DMS53 (cell line): ENCODE measurements at regions not wholly inside any gene's neighbourhood (a gene's known extent, or its start where the extent isn't known, plus 50 kb on each side); places are given as distances from the start of the nearest gene placed in this dataset.
A peak's percentile ranks its signal among the peaks of the same experiment; 100 is the strongest.
"Not testable (repeated sequence)": the region's sequence is repeated elsewhere in the genome, so short reads cannot be mapped to it uniquely, and the experiment has no call there.

ENCODE experiments used
- DNase-seq: peaks from one replicate; lab custom pipeline; 2025; lab: John Stamatoyannopoulos, UW

- no peak for DNase-seq
These were observed 199.1 kb upstream of the CXorf66 start for GRCh38 chrX:140164391-140164790.

GRCh38 chrX:140163371-140164159 is 198.2 kb upstream of the CXorf66 start:
- DNase-seq: no peak

DNA sequence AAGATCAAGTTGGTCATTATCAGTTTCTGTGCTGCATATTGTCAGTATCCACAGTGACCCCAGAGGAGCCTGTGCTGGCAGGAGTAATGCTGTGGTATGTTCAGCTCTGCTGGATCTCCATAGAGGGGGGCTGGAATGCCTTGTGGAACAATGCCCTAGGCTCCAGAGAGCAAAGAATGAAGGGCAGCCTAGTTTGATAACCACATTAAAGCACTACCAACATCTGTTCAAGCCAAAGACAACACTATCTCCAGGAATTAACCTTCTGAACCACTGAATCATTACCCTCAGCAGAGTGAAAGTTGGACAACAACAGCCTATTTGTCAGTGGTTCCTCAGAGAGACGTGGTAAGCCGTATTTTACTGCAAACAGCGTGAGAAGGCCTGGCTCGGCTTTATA is 192.3 kb upstream of the CXorf66 start:
- no peak for DNase-seq

- DNase-seq: no peak
These were observed 191.8 kb upstream of the CXorf66 start for GRCh38 chrX:140157143-140157542.

DNA sequence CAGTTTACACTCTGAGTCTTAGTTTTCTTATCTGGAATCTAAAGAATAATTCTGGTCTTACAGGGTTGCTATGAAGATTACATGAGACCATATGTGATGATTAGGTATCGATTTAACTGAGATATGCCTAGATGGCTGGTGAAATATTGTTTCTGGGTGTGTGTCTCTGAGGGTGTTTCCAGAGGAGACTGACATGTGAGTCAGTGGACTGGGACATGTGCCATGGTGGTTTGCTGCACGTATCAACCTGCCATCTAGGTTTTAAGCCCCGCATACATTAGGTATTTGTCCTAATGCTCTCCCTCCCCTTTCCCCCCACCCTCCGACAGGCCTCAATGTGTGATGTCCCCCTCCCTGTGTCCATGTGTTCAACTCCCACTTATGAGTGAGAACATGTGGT is 186.0 kb upstream of the CXorf66 start:
- DNase-seq: no peak

DNA sequence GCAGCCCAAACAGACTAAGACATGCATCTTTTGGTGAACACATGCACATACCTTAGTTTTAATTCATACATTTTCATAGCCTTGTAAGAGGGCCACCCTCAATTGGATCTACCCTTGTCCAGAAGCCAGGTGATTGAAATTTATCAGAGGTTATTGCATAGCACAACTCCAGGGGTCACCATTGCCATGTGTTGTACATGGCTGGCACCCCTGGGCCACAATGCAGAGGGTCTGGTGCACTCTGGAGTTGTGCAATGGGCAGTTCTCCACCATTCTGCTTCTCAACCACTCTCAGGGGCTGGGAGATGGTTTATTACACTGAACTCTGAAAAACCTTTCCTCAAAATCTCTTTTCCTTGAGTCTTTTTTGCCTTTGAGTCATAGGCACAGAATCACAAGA is 184.4 kb upstream of the CXorf66 start:
- DNase-seq: peak; percentile 16

GRCh38 chrX:140141444-140142029 is 176.2 kb upstream of the CXorf66 start:
- DNase-seq: peak; percentile 62

DNA sequence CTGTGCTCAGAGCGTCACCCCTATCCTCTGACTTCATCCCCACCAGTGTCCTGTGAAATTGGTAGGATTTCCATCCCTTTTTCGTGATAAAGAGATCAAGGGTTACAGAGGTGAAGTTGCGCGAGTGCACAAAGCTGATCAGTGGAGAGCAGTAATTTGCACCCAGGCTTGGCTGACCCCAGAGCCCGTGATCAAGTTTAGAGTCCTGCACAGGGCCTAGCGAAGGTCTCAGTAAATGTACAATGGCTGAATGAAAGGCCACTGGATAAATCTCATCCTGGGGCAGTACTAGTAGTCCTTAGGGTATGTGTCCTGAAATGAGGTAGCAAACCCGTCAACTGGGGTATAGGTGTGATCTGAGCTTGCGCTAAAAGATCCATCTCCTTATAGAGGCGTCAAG is 173.2 kb upstream of the CXorf66 start:
- not testable (repeated sequence) for DNase-seq

GRCh38 chrX:140138065-140138464 is 172.7 kb upstream of the CXorf66 start:
- DNase-seq: not testable (repeated sequence)

DNA sequence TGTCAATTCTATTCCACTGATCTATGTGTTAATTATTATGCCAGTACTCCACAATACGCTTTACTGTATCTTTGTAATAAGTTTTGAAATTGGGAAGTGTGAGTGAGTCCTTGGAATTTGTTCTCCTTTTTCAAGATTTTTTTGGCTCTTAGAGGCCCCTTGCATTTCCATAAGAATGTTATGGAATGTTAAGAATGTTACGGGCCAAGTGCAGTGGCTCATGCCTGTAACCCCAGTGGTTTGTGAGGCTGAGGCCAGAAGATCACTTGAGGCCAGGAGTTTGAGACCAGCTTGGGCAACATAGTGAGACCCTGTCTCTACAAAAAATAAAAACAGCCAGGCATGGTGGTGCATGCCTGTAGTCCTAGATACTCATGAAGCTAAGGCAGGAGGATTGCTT is 167.6 kb upstream of the CXorf66 start:
- no peak for DNase-seq

DNA sequence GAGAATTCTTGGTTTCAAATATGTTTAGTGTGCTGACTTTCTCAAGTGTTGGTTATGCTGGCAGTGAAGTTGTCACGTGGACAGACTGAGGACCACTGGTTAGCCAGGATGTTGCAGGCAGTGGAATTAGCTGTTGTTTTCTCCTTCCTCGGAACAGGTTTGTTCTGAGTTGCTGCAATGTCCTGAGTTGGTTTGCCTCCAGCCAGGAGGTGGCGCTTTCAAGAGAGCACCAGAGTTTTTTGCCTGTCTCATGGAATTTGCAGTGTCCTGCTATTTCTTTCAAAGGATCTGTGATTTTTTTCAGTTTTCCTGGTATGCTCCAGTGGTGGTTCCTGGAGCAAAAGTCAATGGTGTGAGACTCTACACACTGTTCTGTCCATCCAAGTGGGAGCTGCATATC is 158.1 kb upstream of the CXorf66 start:
- DNase-seq: peak; percentile 41

DNA sequence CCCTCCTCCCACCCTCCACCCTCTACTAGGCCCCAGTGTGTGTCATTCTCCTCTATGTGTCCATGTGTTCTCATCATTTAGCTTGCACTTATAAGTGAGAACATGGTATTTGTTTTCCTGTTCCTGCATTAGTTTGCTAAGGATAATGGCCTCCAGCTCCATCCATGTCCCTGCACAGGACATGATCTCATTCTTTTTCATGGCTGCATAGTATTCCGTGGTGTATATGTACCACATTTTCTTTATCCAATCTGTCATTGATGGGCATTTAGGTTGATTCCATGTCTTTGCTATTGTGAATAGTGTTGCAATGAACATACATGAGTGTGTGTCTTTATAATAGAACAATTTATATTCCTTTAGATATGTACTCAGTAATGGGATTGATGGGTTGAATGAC is 148.7 kb upstream of the CXorf66 start:
- DNase-seq: not testable (repeated sequence)

DNA sequence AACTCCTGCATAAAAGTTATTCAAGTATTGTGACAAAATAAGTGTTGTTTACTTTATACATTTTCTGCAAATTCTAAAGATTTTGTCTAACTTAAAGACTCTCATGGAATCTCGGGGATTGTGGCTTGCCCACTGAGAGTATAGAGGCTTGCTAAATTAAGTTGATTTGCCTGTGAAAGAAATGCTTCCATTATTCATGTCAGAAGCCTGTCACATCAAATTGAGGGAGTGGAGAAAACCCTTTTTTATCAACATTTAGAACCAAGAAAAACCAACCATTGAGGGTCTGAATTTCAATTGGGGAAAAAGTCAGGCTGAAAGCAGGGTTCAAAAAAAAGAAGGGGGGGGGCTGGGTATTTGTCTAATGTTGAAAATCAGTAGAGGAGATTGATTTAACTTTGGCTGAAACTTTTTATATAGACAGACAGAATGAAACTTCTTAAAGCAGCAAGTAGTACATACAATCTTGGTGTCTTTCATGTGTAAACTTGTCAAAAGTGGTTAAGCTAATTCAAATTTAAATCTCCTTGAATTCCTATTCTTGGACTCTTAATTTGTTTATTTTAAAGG is 144.8 kb upstream of the CXorf66 start:
- no peak for DNase-seq

- DNase-seq: no peak
These were observed 139.4 kb upstream of the CXorf66 start for GRCh38 chrX:140104760-140105159.

DNA sequence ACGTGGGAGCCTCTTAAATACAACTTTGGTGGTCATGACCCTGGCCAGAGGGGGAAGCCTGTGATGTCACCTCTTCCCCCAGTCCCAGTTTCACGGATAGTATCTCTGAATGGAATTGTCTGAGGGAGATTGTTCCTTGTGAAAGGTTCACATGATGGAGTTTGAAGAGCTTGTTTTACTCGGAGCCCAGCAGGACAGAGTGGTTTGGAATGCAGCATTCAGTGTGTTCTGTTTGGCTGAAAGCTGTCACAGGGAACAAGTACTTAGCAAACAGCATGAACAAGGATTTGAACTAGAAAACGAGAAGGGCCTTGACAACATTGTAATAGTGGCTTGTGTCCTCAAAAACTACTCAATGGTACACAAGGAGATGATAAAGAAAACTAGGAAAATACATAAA is 133.9 kb upstream of the CXorf66 start:
- no peak for DNase-seq

DNA sequence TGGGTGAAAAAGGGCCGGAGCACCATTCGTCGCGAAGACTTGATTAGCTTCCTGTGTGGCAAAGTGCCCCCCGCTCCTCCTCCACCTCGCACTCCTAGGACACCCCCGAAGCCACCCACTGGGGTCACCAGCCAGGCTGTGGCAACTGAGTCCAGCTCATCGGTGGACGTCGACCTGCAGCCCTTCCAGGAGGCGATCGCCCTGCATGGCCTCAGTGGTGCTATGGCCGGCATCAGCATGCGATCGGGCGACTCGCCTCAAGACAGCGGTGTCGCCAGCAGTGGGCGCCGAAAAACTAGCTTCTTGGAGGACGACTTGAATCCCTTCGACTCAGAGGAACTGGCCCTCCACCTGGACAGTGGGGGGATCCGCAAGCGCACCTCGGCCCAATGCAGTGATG is 126.8 kb upstream of the CXorf66 start:
- DNase-seq: no peak

- peak; percentile 80 for DNase-seq
These were observed 126.0 kb upstream of the CXorf66 start for GRCh38 chrX:140091125-140091886.

GRCh38 chrX:140090800-140091124 is 125.4 kb upstream of the CXorf66 start:
- DNase-seq: no peak

DNA sequence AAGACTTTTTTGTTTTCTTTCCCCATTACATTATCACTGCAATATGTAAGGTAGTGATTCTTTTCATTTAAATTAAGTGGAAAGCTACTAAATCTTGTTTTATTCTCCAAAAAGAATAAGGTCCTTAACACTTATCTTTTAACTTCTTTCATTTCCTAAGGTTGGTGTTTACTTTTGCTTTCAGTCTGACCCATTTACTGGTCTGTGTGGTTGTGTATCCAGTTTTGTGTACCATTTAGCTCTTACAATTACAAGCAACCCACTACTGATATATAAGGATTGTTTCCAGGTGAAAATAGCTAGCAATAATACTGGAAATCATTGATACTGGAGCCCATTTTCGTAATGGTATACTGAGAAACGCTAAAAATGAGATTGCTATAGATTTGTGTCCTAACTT is 123.1 kb upstream of the CXorf66 start:
- DNase-seq: no peak

GRCh38 chrX:140087875-140088274 is 122.6 kb upstream of the CXorf66 start:
- no peak for DNase-seq

- DNase-seq: no peak
These were observed 121.4 kb upstream of the CXorf66 start for GRCh38 chrX:140086691-140087090.

- not testable (repeated sequence) for DNase-seq
These were observed 109.5 kb upstream of the CXorf66 start for GRCh38 chrX:140074851-140075250.

DNA sequence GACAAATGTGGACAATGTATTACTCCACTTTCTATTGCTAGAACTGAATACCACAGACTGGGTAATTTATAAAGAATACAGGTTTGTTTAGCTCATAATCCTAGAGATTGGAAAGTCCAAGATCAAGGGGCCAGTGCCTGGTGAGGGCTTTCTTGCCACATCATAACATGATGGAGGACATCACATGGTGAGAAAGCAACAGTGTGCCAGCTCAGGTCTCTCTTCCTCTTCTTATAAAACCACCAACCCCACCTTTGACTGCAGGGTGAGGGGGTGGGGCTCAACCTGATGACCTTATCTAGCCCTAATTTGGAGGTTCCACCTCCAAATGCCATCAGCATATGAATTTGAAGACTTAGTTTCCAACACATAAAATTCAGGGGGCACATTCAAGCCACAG is 105.7 kb upstream of the CXorf66 start:
- no peak for DNase-seq
